PFSK-1 (cell line): ENCODE measurements at regions not wholly inside any gene's neighbourhood (a gene's known extent, or its start where the extent isn't known, plus 50 kb on each side); places are given as distances from the start of the nearest gene placed in this dataset.

Source experiments
- POLR2AphosphoS5 ChIP-seq: IDR thresholded peaks from 2 replicates; pipeline ENCODE4 v1.6.1; 2012; ENCODE audit warnings: low read depth, mild to moderate bottlenecking, control low read depth, low read length, moderate library complexity
- SIN3A ChIP-seq: IDR thresholded peaks from 2 replicates; pipeline ENCODE4 v1.6.1; 2012; ENCODE audit warnings: mild to moderate bottlenecking, low read length, moderate library complexity, borderline replicate concordance; ENCODE audit not compliant: insufficient read depth
- TAF1 ChIP-seq: IDR thresholded peaks from 2 replicates; pipeline ENCODE4 v1.6.1; 2012; ENCODE audit warnings: low read length, control low read depth, borderline replicate concordance; ENCODE audit not compliant: insufficient read depth
- TF ChIP-seq, protein P1 (sequence below), 2 experiments: IDR thresholded peaks; 2 replicates each; pipeline versions ENCODE4 v1.6.1 to v1.8.0; 2011 to 2012; ENCODE audit warnings: low read depth in 2 of 2, low read length in 2 of 2, control low read depth in 1 of 2, inconsistent platforms in 1 of 2, mild to moderate bottlenecking in 1 of 2, moderate library complexity in 1 of 2; ENCODE audit not compliant: insufficient read depth in 1 of 2

GRCh38 chr5:164181604-164182003, 676.2 kb downstream of the MAT2B start:
- no peak for TF ChIP-seq TAF1
- no peak for TF ChIP-seq POLR2AphosphoS5
- no peak for TF ChIP-seq SIN3A
- TF ChIP-seq, protein P1, sequence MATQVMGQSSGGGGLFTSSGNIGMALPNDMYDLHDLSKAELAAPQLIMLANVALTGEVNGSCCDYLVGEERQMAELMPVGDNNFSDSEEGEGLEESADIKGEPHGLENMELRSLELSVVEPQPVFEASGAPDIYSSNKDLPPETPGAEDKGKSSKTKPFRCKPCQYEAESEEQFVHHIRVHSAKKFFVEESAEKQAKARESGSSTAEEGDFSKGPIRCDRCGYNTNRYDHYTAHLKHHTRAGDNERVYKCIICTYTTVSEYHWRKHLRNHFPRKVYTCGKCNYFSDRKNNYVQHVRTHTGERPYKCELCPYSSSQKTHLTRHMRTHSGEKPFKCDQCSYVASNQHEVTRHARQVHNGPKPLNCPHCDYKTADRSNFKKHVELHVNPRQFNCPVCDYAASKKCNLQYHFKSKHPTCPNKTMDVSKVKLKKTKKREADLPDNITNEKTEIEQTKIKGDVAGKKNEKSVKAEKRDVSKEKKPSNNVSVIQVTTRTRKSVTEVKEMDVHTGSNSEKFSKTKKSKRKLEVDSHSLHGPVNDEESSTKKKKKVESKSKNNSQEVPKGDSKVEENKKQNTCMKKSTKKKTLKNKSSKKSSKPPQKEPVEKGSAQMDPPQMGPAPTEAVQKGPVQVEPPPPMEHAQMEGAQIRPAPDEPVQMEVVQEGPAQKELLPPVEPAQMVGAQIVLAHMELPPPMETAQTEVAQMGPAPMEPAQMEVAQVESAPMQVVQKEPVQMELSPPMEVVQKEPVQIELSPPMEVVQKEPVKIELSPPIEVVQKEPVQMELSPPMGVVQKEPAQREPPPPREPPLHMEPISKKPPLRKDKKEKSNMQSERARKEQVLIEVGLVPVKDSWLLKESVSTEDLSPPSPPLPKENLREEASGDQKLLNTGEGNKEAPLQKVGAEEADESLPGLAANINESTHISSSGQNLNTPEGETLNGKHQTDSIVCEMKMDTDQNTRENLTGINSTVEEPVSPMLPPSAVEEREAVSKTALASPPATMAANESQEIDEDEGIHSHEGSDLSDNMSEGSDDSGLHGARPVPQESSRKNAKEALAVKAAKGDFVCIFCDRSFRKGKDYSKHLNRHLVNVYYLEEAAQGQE (IDR thresholded peaks at IDR 0.05; ENCODE audit: insufficient read depth in 1 of 2, low read depth in 2 of 2, low read length in 2 of 2), result no peak
